Fibroblast of lung (primary cell): ENCODE measurements at regions not wholly inside any gene's neighbourhood (a gene's known extent, or its start where the extent isn't known, plus 50 kb on each side); places are given as distances from the start of the nearest gene placed in this dataset.

Experiments
- DNase-seq, 2 donors: peaks; one replicate each; pipeline versions ENCODE4 v3.0.0 to v3.0.0-alpha.2; 2010; ENCODE audit warnings: low read depth in 2 of 2
- H2AFZ ChIP-seq: 2 replicates; pipeline ENCODE4 v1.5.1; 2012; ENCODE audit warnings: low read length, control low read depth, inconsistent platforms
- H3K27ac ChIP-seq: 2 replicates; pipeline ENCODE4 v1.5.1; 2011; ENCODE audit warnings: low read length, control low read depth; ENCODE audit not compliant: insufficient read depth
- H3K27me3 ChIP-seq: 2 replicates; pipeline ENCODE4 v1.5.1; 2011; ENCODE audit warnings: mild to moderate bottlenecking, low read length; ENCODE audit not compliant: control insufficient read depth, insufficient read depth
- H3K36me3 ChIP-seq: 2 replicates; pipeline ENCODE4 v1.5.1; 2011; ENCODE audit warnings: low read length; ENCODE audit not compliant: control insufficient read depth, insufficient read depth
- H3K4me1 ChIP-seq: 2 replicates; pipeline ENCODE4 v1.5.1; 2011; ENCODE audit warnings: low read length; ENCODE audit not compliant: control insufficient read depth, insufficient read depth; ENCODE audit errors: extremely low read depth
- H3K4me2 ChIP-seq: 2 replicates; pipeline ENCODE4 v1.5.1; 2011; ENCODE audit warnings: low read length, control low read depth; ENCODE audit not compliant: insufficient read depth; ENCODE audit errors: extremely low read depth
- H3K4me3 ChIP-seq, 4 experiments: fragments of 200-600 bp in 1 of 4; sonication (generic) in 1 of 4; replicated peaks in 1 of 4; 2 replicates each; pipeline ENCODE4 v1.5.1; 2011 to 2016; ENCODE audit warnings: low read length in 4 of 4, low read depth in 3 of 4, mild to moderate bottlenecking in 3 of 4, control low read depth in 2 of 4, inconsistent platforms in 1 of 4, mixed read lengths in 1 of 4; ENCODE audit not compliant: insufficient read depth in 1 of 4; ENCODE audit errors: control extremely low read depth in 1 of 4
- H3K79me2 ChIP-seq: 2 replicates; pipeline ENCODE4 v1.5.1; 2012; ENCODE audit warnings: mild to moderate bottlenecking, low read length, inconsistent platforms; ENCODE audit not compliant: control insufficient read depth, insufficient read depth
- H3K9ac ChIP-seq: 2 replicates; pipeline ENCODE4 v1.5.1; 2011; ENCODE audit warnings: mild to moderate bottlenecking, low read length, control low read depth; ENCODE audit not compliant: insufficient read depth
- H3K9me3 ChIP-seq: 2 replicates; pipeline ENCODE4 v1.5.1; 2012; ENCODE audit warnings: low read depth, low read length; ENCODE audit not compliant: control insufficient read depth, insufficient read depth
- H4K20me1 ChIP-seq: 2 replicates; pipeline ENCODE4 v1.5.1; 2011; ENCODE audit warnings: low read length; ENCODE audit not compliant: control insufficient read depth, insufficient read depth; ENCODE audit errors: extremely low read depth
- EZH2 ChIP-seq: IDR thresholded peaks from 2 replicates; pipeline ENCODE4 v1.5.1; 2012; ENCODE audit warnings: low read length, control low read depth, mild to moderate bottlenecking; ENCODE audit errors: missing control alignments
- TF ChIP-seq, protein P1 (sequence below), 2 donors: IDR thresholded peaks in 1 of 2; conservative IDR thresholded peaks in 1 of 2; 1 replicate in 1 of 2; 2 replicates in 1 of 2; pipeline ENCODE4 v1.5.1; 2011 to 2012; ENCODE audit warnings: low read length in 2 of 2, control low read depth in 1 of 2, inconsistent platforms in 1 of 2, low read depth in 1 of 2, mild to moderate bottlenecking in 1 of 2

DNA sequence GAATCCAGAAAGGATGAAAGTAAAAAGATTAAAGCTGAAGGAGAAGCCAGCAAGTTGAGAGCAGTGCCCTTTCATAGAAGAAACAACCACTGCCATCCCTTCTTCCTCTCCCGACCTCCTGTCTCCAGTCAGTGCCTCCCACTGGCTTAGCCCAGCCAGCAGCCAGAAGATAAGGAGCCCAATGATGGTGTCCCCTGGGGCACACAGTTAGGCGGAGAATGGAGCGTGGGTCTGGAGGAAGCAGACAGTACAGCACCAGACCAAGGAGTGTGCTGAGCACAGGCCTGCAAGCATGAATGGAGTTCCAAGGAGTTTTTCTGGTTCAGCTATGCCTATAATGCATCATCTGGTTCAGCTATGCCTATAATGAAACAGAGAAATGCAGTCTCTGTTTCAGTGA, 54.3 kb upstream of the TNRC6B start:
- H4K20me1 ChIP-seq = no peaks in the 10 kb centered on the region
- H3K36me3 ChIP-seq = no peaks in the 10 kb centered on the region
- TF ChIP-seq EZH2 = no peak
- TF ChIP-seq, protein P1, sequence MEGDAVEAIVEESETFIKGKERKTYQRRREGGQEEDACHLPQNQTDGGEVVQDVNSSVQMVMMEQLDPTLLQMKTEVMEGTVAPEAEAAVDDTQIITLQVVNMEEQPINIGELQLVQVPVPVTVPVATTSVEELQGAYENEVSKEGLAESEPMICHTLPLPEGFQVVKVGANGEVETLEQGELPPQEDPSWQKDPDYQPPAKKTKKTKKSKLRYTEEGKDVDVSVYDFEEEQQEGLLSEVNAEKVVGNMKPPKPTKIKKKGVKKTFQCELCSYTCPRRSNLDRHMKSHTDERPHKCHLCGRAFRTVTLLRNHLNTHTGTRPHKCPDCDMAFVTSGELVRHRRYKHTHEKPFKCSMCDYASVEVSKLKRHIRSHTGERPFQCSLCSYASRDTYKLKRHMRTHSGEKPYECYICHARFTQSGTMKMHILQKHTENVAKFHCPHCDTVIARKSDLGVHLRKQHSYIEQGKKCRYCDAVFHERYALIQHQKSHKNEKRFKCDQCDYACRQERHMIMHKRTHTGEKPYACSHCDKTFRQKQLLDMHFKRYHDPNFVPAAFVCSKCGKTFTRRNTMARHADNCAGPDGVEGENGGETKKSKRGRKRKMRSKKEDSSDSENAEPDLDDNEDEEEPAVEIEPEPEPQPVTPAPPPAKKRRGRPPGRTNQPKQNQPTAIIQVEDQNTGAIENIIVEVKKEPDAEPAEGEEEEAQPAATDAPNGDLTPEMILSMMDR (conservative IDR thresholded peaks at IDR 0.05 in 1 of 2, IDR thresholded peaks at IDR 0.05 in 1 of 2; ENCODE audit: low read depth in 1 of 2, low read length in 2 of 2) = no peak
- H3K27ac ChIP-seq = no peak overlapping the region
- H3K27me3 ChIP-seq = no peaks in the 10 kb centered on the region
- H3K4me2 ChIP-seq = no peak overlapping the region
- no peak overlapping the region for H3K9ac ChIP-seq
- no peaks in the 10 kb centered on the region for H3K79me2 ChIP-seq
- no peak overlapping the region for H2AFZ ChIP-seq
- no peak for DNase-seq
- H3K4me3 ChIP-seq = no peak overlapping the region
- no peaks in the 10 kb centered on the region for H3K9me3 ChIP-seq
- H3K4me1 ChIP-seq = no peaks in the 10 kb centered on the region
